ENCODE measurements at regions not wholly inside any gene's neighbourhood (a gene's known extent, or its start where the extent isn't known, plus 50 kb on each side); places are given as distances from the start of the nearest gene placed in this dataset.

DNA sequence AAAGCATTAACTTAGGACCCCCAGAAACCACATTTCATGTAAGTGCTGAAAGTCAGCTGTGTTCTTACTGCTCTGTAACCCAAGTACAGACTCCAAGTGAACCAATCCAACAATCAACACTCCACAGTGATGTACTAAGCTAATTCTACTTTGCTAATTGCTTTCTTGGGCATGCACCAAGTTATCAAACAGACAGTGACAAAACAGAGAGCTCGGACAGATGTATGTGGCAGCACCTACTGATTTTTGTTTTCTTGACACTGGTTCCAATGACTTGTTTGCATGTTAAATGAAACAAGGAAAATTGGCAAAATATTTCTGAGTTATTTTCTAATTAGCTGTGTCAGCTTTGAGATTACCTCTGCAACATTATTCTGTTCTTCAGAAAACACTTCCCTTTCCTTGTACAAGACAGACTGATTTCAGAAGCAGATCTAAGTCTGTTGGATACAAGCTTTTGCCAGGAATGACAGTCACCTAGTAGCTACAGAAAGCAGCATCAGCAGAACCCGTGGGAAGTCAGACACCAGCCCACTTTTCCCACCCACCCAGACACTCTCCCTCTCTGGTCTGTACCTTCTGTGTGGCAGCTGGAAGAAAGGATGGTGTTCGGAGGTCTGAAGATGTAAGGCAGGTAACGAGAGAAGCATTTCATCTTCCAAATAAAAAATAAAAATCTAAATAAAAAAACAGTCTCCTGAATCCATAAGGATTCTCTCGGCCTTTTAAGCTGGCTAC, 176.7 kb upstream of the PPP2R2B start:
- no peaks in the 10 kb centered on the region for H4K20me1 ChIP-seq (ENCODE audit: control insufficient read depth, extremely low read depth, insufficient read depth, low read length)
- H2AFZ ChIP-seq (ENCODE audit: control insufficient read depth, low read length), result no peak overlapping the region
- DNase-seq (ENCODE audit: low read depth, low spot score), result no peak
- H3K9me1 ChIP-seq (ENCODE audit: control insufficient read depth, extremely low read depth, insufficient read depth, low read length), result no peaks in the 10 kb centered on the region
- H3K4me2 ChIP-seq (ENCODE audit: control insufficient read depth, extremely low read depth, insufficient read depth, low read depth, low read length), result no peak overlapping the region
- TF ChIP-seq, protein P1, sequence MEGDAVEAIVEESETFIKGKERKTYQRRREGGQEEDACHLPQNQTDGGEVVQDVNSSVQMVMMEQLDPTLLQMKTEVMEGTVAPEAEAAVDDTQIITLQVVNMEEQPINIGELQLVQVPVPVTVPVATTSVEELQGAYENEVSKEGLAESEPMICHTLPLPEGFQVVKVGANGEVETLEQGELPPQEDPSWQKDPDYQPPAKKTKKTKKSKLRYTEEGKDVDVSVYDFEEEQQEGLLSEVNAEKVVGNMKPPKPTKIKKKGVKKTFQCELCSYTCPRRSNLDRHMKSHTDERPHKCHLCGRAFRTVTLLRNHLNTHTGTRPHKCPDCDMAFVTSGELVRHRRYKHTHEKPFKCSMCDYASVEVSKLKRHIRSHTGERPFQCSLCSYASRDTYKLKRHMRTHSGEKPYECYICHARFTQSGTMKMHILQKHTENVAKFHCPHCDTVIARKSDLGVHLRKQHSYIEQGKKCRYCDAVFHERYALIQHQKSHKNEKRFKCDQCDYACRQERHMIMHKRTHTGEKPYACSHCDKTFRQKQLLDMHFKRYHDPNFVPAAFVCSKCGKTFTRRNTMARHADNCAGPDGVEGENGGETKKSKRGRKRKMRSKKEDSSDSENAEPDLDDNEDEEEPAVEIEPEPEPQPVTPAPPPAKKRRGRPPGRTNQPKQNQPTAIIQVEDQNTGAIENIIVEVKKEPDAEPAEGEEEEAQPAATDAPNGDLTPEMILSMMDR (optimal IDR thresholded peaks at IDR 0.05 in 1 of 3, IDR thresholded peaks at IDR 0.05 in 1 of 3, conservative IDR thresholded peaks at IDR 0.05 in 1 of 3; ENCODE audit: extremely low read depth in 1 of 3, insufficient read depth in 2 of 3, low read length in 3 of 3), result no peak
- no peak for TF ChIP-seq EZH2 (IDR thresholded peaks at IDR 0.05; ENCODE audit: low read length)
- no peaks in the 10 kb centered on the region for H3K9me3 ChIP-seq (ENCODE audit: control insufficient read depth, low read depth, low read length)
- no peaks in the 10 kb centered on the region for H3K79me2 ChIP-seq (ENCODE audit: control insufficient read depth, insufficient read depth, low read length)
- no peak overlapping the region for H3K4me3 ChIP-seq (ENCODE audit: control insufficient read depth in 2 of 3, extremely low read depth in 1 of 3, insufficient read depth in 2 of 3, low read depth in 1 of 3, low read length in 3 of 3)
- FAIRE-seq, result no peak
- dilution Hi-C loops (cut with MboI; ENCODE audit: extremely low pct_ligation_motif_present, low sequenced_read_pairs), result no loop called here
- H3K27me3 ChIP-seq (ENCODE audit: control insufficient read depth, extremely low read depth, insufficient read depth, low read length), result no peaks in the 10 kb centered on the region
- H3K27ac ChIP-seq (ENCODE audit: control insufficient read depth, insufficient read depth, low read length), result no peak overlapping the region
- H3K4me1 ChIP-seq (ENCODE audit: control insufficient read depth, extremely low read depth, insufficient read depth, low read length), result no peaks in the 10 kb centered on the region
- no peaks in the 10 kb centered on the region for H3K36me3 ChIP-seq (ENCODE audit: control insufficient read depth in 2 of 2, extremely low read depth in 1 of 2, insufficient read depth in 2 of 2, low read length in 2 of 2)
- no peak overlapping the region for H3K9ac ChIP-seq (ENCODE audit: control insufficient read depth, extremely low read depth, insufficient read depth, low read length)

DNA sequence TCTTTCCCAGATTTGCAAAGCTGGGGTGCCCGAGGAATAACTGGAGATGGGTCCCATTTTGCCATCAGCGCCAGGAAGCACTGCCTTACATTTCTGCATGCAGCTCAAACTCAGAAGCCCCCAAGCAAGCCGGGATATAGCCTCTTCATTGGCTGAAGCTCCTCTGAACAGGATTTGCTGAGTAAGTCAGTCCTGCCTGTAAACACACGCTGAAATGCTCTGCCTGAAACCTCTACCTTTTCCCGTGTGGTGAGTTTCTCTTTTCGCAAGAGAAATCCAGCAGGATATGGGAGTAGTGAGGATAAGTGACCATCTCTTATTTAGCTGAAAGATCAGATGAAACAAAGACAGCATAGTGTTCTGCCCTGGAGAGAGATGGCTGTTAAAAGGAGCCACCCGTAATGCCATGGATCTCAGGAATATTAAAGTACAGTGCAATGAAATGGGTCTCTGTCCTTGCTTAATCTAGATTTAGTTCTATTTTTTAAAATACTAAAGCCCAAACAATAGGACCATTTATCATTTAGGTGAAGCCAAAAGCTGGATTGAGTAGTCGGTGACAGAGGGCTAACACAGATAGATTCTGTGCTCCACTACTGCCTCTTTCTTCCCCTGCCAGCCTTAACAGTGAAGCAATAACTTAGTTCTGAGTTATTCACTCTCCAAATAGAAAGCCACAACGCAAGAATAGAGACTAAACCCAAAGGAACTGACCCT, 177.5 kb upstream of the PPP2R2B start:
- TF ChIP-seq, protein P1 (optimal IDR thresholded peaks at IDR 0.05 in 1 of 3, IDR thresholded peaks at IDR 0.05 in 1 of 3, conservative IDR thresholded peaks at IDR 0.05 in 1 of 3; ENCODE audit: extremely low read depth in 1 of 3, insufficient read depth in 2 of 3, low read length in 3 of 3), result no peak
- TF ChIP-seq EZH2 (IDR thresholded peaks at IDR 0.05; ENCODE audit: low read length), result no peak
- no peaks in the 10 kb centered on the region for H3K36me3 ChIP-seq (ENCODE audit: control insufficient read depth in 2 of 2, extremely low read depth in 1 of 2, insufficient read depth in 2 of 2, low read length in 2 of 2)
- H3K79me2 ChIP-seq (ENCODE audit: control insufficient read depth, insufficient read depth, low read length), result no peaks in the 10 kb centered on the region
- H3K27me3 ChIP-seq (ENCODE audit: control insufficient read depth, extremely low read depth, insufficient read depth, low read length), result no peaks in the 10 kb centered on the region
- FAIRE-seq (no peak), DNase-seq (ENCODE audit: low read depth, low spot score) (no peak)
- H3K9me1 ChIP-seq (ENCODE audit: control insufficient read depth, extremely low read depth, insufficient read depth, low read length), result no peaks in the 10 kb centered on the region
- no peak overlapping the region for H3K9ac ChIP-seq (ENCODE audit: control insufficient read depth, extremely low read depth, insufficient read depth, low read length)
- H3K4me1 ChIP-seq (ENCODE audit: control insufficient read depth, extremely low read depth, insufficient read depth, low read length), result no peaks in the 10 kb centered on the region
- dilution Hi-C loops (cut with MboI; ENCODE audit: extremely low pct_ligation_motif_present, low sequenced_read_pairs), result no loop called here
- H2AFZ ChIP-seq (ENCODE audit: control insufficient read depth, low read length), result no peak overlapping the region
- no peak overlapping the region for H3K27ac ChIP-seq (ENCODE audit: control insufficient read depth, insufficient read depth, low read length)
- H3K4me3 ChIP-seq (ENCODE audit: control insufficient read depth in 2 of 3, extremely low read depth in 1 of 3, insufficient read depth in 2 of 3, low read depth in 1 of 3, low read length in 3 of 3), result no peak overlapping the region
- no peaks in the 10 kb centered on the region for H3K9me3 ChIP-seq (ENCODE audit: control insufficient read depth, low read depth, low read length)
- no peak overlapping the region for H3K4me2 ChIP-seq (ENCODE audit: control insufficient read depth, extremely low read depth, insufficient read depth, low read depth, low read length)
- no peaks in the 10 kb centered on the region for H4K20me1 ChIP-seq (ENCODE audit: control insufficient read depth, extremely low read depth, insufficient read depth, low read length)
